ENCODE measurements at regions not wholly inside any gene's neighbourhood (a gene's known extent, or its start where the extent isn't known, plus 50 kb on each side); places are given as distances from the start of the nearest gene placed in this dataset.

DNA sequence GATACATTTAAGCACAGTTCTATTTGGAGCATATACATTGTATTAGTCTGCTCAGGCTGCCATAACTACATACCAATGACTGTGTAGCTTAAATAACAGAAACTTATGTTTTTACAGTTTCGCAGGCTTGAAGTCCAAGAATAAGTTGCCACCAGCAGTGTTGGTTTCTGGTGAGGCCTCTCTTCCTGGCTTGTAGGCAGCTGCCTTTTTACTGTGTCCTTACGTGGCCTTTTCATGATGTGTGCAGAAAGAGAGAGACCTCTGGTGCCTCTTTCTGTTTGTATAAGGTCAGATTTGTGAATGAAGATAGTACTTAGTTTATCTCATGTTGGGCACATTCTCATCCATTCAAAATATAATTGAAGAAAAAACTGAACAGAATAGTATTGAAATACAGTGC, 636.6 kb downstream of the FLRT2 start:
- intact Hi-C loops (cut with DNase I): no loop called here
- no peaks in the 10 kb centered on the region for H3K4me1 ChIP-seq
- no peaks in the 10 kb centered on the region for H3K27me3 ChIP-seq
- no peaks in the 10 kb centered on the region for H3K36me3 ChIP-seq
- no peak for DNase-seq
- no peak overlapping the region for H3K4me3 ChIP-seq
- TF ChIP-seq, protein P1, sequence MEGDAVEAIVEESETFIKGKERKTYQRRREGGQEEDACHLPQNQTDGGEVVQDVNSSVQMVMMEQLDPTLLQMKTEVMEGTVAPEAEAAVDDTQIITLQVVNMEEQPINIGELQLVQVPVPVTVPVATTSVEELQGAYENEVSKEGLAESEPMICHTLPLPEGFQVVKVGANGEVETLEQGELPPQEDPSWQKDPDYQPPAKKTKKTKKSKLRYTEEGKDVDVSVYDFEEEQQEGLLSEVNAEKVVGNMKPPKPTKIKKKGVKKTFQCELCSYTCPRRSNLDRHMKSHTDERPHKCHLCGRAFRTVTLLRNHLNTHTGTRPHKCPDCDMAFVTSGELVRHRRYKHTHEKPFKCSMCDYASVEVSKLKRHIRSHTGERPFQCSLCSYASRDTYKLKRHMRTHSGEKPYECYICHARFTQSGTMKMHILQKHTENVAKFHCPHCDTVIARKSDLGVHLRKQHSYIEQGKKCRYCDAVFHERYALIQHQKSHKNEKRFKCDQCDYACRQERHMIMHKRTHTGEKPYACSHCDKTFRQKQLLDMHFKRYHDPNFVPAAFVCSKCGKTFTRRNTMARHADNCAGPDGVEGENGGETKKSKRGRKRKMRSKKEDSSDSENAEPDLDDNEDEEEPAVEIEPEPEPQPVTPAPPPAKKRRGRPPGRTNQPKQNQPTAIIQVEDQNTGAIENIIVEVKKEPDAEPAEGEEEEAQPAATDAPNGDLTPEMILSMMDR (IDR thresholded peaks at IDR 0.05): no peak
- no peak overlapping the region for H3K9ac ChIP-seq (ENCODE audit: low read depth in 2 of 2, low read length in 2 of 2)
- H3K27ac ChIP-seq: no peak overlapping the region
- H3K9me3 ChIP-seq: no peaks in the 10 kb centered on the region

DNA sequence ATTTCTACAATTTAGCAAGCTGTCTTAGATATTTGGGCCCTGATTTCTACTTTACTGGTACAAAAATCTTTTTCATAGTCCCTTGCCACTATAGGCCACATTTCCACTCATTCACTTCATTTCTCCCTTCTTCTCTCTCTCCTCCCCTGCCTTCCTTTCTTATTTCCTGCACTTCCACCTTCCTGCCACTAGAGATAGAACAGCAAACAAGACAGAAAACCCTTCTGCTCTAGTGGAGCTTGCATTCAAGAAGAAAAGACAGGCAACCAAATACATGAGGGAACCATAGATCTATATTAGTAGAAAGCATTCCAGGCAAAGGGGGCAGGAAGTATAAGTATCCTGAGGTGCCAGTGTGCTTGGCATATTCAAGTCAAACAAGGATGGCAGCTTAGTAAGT, 623.5 kb downstream of the FLRT2 start:
- H3K9me3 ChIP-seq: no peaks in the 10 kb centered on the region
- H3K27me3 ChIP-seq: no peaks in the 10 kb centered on the region
- no peaks in the 10 kb centered on the region for H3K36me3 ChIP-seq
- no peaks in the 10 kb centered on the region for H3K4me1 ChIP-seq
- H3K27ac ChIP-seq: no peak overlapping the region
- intact Hi-C loops (cut with DNase I): no loop called here
- TF ChIP-seq, protein P1 (IDR thresholded peaks at IDR 0.05): no peak
- no peak overlapping the region for H3K4me3 ChIP-seq
- no peak overlapping the region for H3K9ac ChIP-seq (ENCODE audit: low read depth in 2 of 2, low read length in 2 of 2)
- no peak for DNase-seq

DNA sequence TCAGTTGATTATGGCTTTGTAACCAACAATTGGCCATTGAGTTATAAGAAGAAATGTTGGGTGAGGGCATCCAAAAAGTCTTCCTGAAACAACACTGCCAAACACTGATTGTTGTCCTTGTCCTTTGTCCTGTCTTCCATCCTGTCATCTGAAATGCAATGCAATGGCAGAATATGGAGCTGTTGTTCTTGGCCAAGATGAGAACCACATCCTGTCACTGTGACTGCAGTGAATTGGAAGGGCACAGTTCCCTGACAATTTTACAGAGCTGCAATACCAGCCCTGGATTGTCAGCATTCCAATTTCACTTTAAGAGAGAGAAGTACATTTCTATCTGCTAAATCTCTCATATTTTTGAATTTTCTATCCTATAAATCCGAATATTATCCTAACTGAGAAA, 613.3 kb downstream of the FLRT2 start:
- intact Hi-C loops (cut with DNase I): no loop called here
- H3K9ac ChIP-seq (ENCODE audit: low read depth in 2 of 2, low read length in 2 of 2): no peak overlapping the region
- TF ChIP-seq, protein P1 (IDR thresholded peaks at IDR 0.05): no peak
- no peaks in the 10 kb centered on the region for H3K9me3 ChIP-seq
- no peak overlapping the region for H3K27ac ChIP-seq
- no peak overlapping the region for H3K4me3 ChIP-seq
- no peaks in the 10 kb centered on the region for H3K36me3 ChIP-seq
- H3K27me3 ChIP-seq: no peaks in the 10 kb centered on the region
- no peak for DNase-seq
- no peaks in the 10 kb centered on the region for H3K4me1 ChIP-seq

DNA sequence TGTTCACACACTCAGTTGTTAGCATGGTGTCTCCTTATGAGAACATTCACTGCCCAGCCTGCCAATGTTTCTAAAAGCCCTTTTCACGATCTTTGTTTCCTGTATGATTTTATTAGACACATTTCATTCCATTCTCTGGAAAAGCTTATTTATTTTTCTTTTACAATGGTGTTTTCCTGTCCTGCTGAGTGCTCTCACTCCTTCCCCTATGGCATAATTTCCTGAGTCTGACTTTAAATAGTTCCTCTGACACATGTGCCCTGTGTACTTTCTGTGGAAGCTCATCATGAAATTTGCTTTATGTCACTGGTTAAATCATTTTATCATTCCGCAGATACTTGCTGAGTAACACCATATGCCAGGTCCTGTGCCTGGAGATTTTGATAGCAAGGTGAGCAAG, 612.0 kb downstream of the FLRT2 start:
- TF ChIP-seq, protein P1 (IDR thresholded peaks at IDR 0.05): no peak
- Histone ChIP-seq H3K9ac (ENCODE audit: low read depth in 2 of 2, low read length in 2 of 2) (no peak overlapping the region), H3K4me3 (no peak overlapping the region), H3K27me3 (no peaks in the 10 kb centered on the region), H3K4me1 (no peaks in the 10 kb centered on the region), H3K27ac (no peak overlapping the region), H3K36me3 (no peaks in the 10 kb centered on the region), H3K9me3 (no peaks in the 10 kb centered on the region)
- DNase-seq: no peak
- intact Hi-C loops (cut with DNase I): no loop called here

DNA sequence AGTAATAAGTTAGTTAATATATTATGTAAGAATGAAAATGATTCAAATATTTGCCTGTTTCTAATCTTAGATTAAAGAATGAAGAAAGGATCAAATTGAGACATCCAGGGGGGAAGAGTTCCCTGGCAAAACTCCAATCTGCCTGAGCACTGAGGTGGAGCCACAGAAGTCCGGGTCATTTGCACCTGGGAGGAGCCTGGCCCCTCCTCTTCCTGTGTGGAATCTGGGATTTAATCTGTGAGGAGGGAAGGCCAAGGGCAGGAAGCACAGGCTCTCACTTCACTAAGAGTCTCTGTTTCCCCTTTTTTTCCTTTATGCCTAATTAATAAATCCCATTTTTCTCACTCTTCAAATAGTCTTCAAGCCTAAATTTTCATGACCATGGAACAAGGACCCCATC, 599.5 kb downstream of the FLRT2 start:
- Histone ChIP-seq H3K9me3 (peaks cover 7% of the 10 kb centered on the region), H3K27me3 (no peaks in the 10 kb centered on the region)
- intact Hi-C loops (cut with DNase I): no loop called here

More for the DNA sequence above, 599.5 kb downstream of the FLRT2 start:
- Histone ChIP-seq H3K9ac (ENCODE audit: low read depth in 2 of 2, low read length in 2 of 2) (no peak overlapping the region), H3K4me1 (no peaks in the 10 kb centered on the region), H3K36me3 (no peaks in the 10 kb centered on the region), H3K27ac (no peak overlapping the region), H3K4me3 (no peak overlapping the region)
- TF ChIP-seq, protein P1 (IDR thresholded peaks at IDR 0.05): no peak
- no peak for DNase-seq

All from colonic mucosa (tissue), 4 donors.